H7 (cell line): ENCODE measurements at regions not wholly inside any gene's neighbourhood (a gene's known extent, or its start where the extent isn't known, plus 50 kb on each side); places are given as distances from the start of the nearest gene placed in this dataset.
"Not testable (repeated sequence)": the region's sequence is repeated elsewhere in the genome, so short reads cannot be mapped to it uniquely, and the experiment has no call there.

Source experiments
- DNase-seq: peaks from one replicate; pipeline ENCODE4 v3.0.0; 2012
- H3K27me3 ChIP-seq: 2 replicates; pipeline ENCODE4 v1.6.0; 2011; ENCODE audit warnings: mild to moderate bottlenecking, low read length; ENCODE audit not compliant: control insufficient read depth, insufficient read depth
- H3K36me3 ChIP-seq: replicated peaks from 2 replicates; pipeline ENCODE4 v1.5.1; 2011; ENCODE audit warnings: low read length; ENCODE audit not compliant: control insufficient read depth, insufficient read depth
- H3K4me3 ChIP-seq: 2 replicates; pipeline ENCODE4 v1.5.1; 2011; ENCODE audit warnings: low read depth, mild to moderate bottlenecking, control low read depth, low read length, moderate library complexity; ENCODE audit not compliant: insufficient read depth

- Histone ChIP-seq H3K36me3 (no peaks in the 10 kb centered on the region), H3K27me3 (no peaks in the 10 kb centered on the region), H3K4me3 (no peak overlapping the region)
- no peak for DNase-seq
Observed at GRCh38 chr14:49106741-49107667, 479.2 kb downstream of the RPS29 start.

DNA sequence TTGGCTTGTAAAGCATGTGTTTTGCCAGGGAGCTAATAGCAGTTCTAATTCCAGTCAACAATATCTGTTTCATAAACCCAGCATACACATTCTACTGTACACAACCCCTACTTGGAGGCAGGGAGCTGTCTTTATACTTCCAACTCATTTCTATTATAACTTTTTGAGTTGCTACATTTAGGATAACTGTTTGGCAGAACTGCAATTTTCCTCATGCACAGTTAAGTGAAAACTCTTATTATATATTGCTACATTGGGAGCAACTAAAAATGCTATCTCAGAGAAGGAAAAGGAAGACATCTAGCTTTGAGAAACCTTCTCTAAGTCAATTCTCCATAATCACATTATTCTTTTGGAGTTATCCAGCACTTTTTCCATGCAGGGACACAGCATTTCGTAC lies 480.2 kb downstream of the RPS29 start:
- no peak for DNase-seq
- Histone ChIP-seq H3K4me3 (no peak overlapping the region), H3K36me3 (no peaks in the 10 kb centered on the region), H3K27me3 (no peaks in the 10 kb centered on the region)

- no peaks in the 10 kb centered on the region for H3K36me3 ChIP-seq
- no peaks in the 10 kb centered on the region for H3K27me3 ChIP-seq
- DNase-seq, result no peak
- H3K4me3 ChIP-seq, result no peak overlapping the region
Observed at GRCh38 chr14:49105512-49105911, 480.7 kb downstream of the RPS29 start.

- no peaks in the 10 kb centered on the region for H3K36me3 ChIP-seq
- no peak overlapping the region for H3K4me3 ChIP-seq
- DNase-seq, result no peak
- H3K27me3 ChIP-seq, result no peaks in the 10 kb centered on the region
Observed at GRCh38 chr14:49092345-49092744, 493.8 kb downstream of the RPS29 start.

DNA sequence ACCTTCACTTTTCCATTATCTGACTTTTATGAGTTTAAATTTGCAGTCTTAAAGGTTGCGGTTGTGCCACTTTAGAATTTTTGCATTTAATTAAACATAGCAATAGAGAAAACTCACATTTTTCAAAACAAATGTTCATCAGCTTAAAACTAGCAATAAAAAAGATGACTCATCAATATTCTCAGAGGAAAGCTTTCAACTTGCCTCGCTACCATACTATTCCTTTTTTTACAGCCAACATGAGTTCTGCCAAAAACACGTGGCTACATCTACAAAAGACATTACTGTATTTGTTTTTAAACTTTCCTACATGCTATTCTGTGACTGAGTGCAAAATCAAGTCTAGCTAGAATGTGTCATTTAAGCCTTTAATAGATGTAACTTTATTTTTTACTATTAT lies 497.1 kb downstream of the RPS29 start:
- no peak for DNase-seq
- Histone ChIP-seq H3K4me3 (no peak overlapping the region), H3K27me3 (no peaks in the 10 kb centered on the region), H3K36me3 (no peaks in the 10 kb centered on the region)

- not testable (repeated sequence) for H3K4me3 ChIP-seq, H3K36me3 ChIP-seq, DNase-seq, H3K27me3 ChIP-seq
Observed at GRCh38 chr14:49073292-49073691, 512.9 kb downstream of the RPS29 start.

GRCh38 chr14:49058511-49058910 lies 527.7 kb downstream of the RPS29 start:
- Histone ChIP-seq H3K27me3 (no peaks in the 10 kb centered on the region), H3K36me3 (no peaks in the 10 kb centered on the region), H3K4me3 (no peak overlapping the region)
- no peak for DNase-seq

DNA sequence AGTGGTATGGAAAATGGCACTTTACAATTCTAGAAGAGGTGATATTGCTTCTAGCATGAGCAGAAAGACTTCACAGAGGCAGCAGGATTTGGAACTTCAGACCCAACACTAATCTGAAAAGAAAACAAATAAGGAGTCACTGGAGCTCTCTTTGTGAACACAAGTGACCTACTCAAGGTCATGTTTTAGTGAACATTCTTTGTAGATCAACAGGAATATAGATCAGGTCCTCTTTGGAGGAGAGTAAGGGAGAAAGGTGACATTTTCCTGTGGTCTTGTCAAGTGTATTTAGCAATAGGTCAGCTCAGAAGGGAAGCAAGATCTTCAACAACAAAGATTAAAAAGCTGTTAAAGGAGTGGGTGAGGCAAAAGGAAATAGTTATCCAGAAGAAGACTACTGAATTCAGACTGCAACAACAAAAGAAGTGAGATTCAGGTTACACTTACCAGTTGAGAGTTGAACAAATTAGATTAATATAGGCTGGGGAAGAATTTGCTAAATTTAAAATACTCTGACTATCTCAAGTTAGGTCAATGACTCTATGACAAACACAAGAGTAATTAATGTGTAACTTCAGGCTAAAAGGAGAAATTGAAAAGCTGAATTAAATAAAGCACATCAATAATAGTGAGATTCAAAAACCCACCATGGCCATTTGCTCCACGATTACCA lies 528.2 kb downstream of the RPS29 start:
- no peaks in the 10 kb centered on the region for H3K27me3 ChIP-seq
- no peak overlapping the region for H3K4me3 ChIP-seq
- no peak for DNase-seq
- no peaks in the 10 kb centered on the region for H3K36me3 ChIP-seq

DNA sequence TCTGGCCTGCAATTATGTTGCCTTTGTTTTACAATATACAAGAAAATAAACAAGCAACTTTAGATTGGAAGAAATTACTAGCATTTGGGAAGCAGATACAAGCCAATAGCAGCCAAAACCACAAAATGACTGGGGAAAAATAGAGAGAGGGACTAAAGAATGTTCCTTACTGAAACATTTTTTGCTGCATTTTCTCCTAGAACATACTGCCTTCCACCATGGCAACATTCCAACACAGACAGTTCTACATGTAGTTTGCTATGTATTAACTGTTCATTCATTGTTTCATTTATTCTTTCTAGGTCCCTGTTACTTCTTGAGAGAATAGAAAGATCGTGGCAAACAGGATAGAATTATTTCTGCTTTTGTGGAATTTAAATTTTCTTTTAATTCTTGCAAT lies 530.2 kb downstream of the RPS29 start:
- no peaks in the 10 kb centered on the region for H3K27me3 ChIP-seq
- no peak overlapping the region for H3K4me3 ChIP-seq
- no peak for DNase-seq
- H3K36me3 ChIP-seq, result no peaks in the 10 kb centered on the region

DNA sequence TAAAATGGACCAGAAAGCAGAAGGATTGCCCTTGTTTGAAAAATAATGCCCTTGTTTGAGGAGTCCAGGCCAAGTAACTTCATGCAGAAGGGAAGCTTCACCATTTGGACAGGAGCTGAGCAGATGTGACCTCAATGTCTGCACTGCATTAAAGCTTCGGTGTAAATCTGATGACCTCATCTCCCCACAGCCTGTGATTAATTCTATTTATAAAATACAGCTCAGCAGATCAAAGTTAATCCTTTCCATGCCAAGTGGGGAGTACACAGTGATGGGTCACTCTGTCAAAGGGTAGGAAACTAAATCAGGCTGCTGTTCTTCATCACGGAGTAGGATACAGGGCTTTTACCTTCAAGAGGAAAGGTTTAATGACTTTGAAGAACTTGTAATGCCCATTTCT lies 533.7 kb downstream of the RPS29 start:
- DNase-seq, result no peak

DNA sequence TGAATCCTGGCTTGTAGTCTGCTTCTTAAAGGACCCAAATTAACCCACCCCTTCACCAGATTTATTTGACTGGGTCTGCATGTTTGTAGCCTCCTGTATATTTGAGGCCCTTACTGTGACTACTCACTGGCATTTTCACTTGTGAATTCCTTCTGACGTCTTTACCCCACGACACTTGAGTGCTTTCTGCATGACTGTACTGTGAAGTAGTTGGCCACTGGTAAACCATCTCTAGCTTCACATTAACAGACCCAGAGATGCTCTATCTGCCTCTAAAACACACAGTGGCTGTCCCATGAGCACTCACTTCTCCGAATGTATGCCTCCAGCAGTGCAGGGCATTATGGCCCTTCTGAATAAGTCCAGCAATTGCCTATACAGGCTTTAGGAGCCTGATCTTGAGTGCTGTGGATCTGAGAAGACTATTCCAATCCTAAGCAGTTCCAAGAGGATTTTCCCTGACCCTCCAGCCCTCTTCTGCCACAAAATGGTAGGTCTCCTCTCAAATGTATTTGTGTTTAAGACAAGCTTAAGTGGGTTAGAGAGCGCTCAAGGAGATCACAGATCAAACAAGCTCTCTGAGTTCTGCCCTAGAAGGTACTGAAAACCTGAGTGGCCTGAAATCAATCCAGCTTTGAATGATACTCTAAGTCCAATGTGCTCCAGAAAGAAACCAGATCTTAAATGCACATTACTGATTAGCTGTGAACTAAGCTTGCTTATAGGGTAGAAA lies 534.7 kb downstream of the RPS29 start:
- no peaks in the 10 kb centered on the region for H3K27me3 ChIP-seq
- H3K4me3 ChIP-seq, result no peak overlapping the region
- H3K36me3 ChIP-seq, result no peaks in the 10 kb centered on the region
- no peak for DNase-seq

More for the DNA sequence above, 533.7 kb downstream of the RPS29 start:
- Histone ChIP-seq H3K27me3 (no peaks in the 10 kb centered on the region), H3K4me3 (no peak overlapping the region), H3K36me3 (no peaks in the 10 kb centered on the region)

GRCh38 chr14:49050822-49051221 lies 535.4 kb downstream of the RPS29 start:
- no peak for DNase-seq
- no peak overlapping the region for H3K4me3 ChIP-seq
- no peaks in the 10 kb centered on the region for H3K36me3 ChIP-seq
- H3K27me3 ChIP-seq, result no peaks in the 10 kb centered on the region

GRCh38 chr14:49049711-49050110 lies 536.5 kb downstream of the RPS29 start:
- DNase-seq, result no peak
- Histone ChIP-seq H3K27me3 (no peaks in the 10 kb centered on the region), H3K36me3 (no peaks in the 10 kb centered on the region), H3K4me3 (no peak overlapping the region)

- no peaks in the 10 kb centered on the region for H3K36me3 ChIP-seq
- H3K4me3 ChIP-seq, result no peak overlapping the region
- H3K27me3 ChIP-seq, result no peaks in the 10 kb centered on the region
- no peak for DNase-seq
Observed at GRCh38 chr14:49044981-49045380, 541.2 kb downstream of the RPS29 start.
